H4 (cell line): ENCODE measurements at regions not wholly inside any gene's neighbourhood (a gene's known extent, or its start where the extent isn't known, plus 50 kb on each side); places are given as distances from the start of the nearest gene placed in this dataset.
"Not testable (repeated sequence)": the region's sequence is repeated elsewhere in the genome, so short reads cannot be mapped to it uniquely, and the experiment has no call there.

Source experiments
- DNase-seq: peaks from one replicate; pipeline ENCODE4 v3.0.0-alpha.2; 2015; ENCODE audit warnings: low spot score

- no peak for DNase-seq
Measured at GRCh38 chr1:221575605-221576004, 166.3 kb downstream of the DUSP10 start.

- peak; percentile 60 for DNase-seq
Measured at GRCh38 chr1:221576268-221576667, 165.6 kb downstream of the DUSP10 start.

- no peak for DNase-seq
Measured at GRCh38 chr1:221583465-221583864, 158.4 kb downstream of the DUSP10 start.

- not testable (repeated sequence) for DNase-seq
Measured at GRCh38 chr1:221587013-221587412, 154.9 kb downstream of the DUSP10 start.

GRCh38 chr1:221591250-221591649 is 150.6 kb downstream of the DUSP10 start:
- not testable (repeated sequence) for DNase-seq

- DNase-seq = no peak
Measured at GRCh38 chr1:221594576-221594975, 147.3 kb downstream of the DUSP10 start.

- no peak for DNase-seq
Measured at GRCh38 chr1:221598122-221598521, 143.8 kb downstream of the DUSP10 start.

GRCh38 chr1:221601166-221601565 is 140.7 kb downstream of the DUSP10 start:
- DNase-seq = no peak

- no peak for DNase-seq
Measured at GRCh38 chr1:221602830-221603229, 139.1 kb downstream of the DUSP10 start.

- DNase-seq = not testable (repeated sequence)
Measured at GRCh38 chr1:221604390-221604789, 137.5 kb downstream of the DUSP10 start.

- DNase-seq = no peak
Measured at GRCh38 chr1:221604948-221605347, 136.9 kb downstream of the DUSP10 start.

- no peak for DNase-seq
Measured at GRCh38 chr1:221605569-221605968, 136.3 kb downstream of the DUSP10 start.

GRCh38 chr1:221606256-221606655 is 135.6 kb downstream of the DUSP10 start:
- no peak for DNase-seq

GRCh38 chr1:221608835-221609320 is 133.0 kb downstream of the DUSP10 start:
- DNase-seq = no peak

GRCh38 chr1:221611656-221612046 is 130.2 kb downstream of the DUSP10 start:
- DNase-seq = no peak

GRCh38 chr1:221612047-221612777 is 129.7 kb downstream of the DUSP10 start:
- DNase-seq = peak; percentile 91

- DNase-seq = no peak
Measured at GRCh38 chr1:221620437-221621384, 121.2 kb downstream of the DUSP10 start.

- DNase-seq = no peak
Measured at GRCh38 chr1:221621683-221622082, 120.2 kb downstream of the DUSP10 start.

GRCh38 chr1:221622389-221622788 is 119.5 kb downstream of the DUSP10 start:
- no peak for DNase-seq

GRCh38 chr1:221625026-221625425 is 116.9 kb downstream of the DUSP10 start:
- DNase-seq = no peak

- DNase-seq = no peak
Measured at GRCh38 chr1:221626041-221626440, 115.8 kb downstream of the DUSP10 start.

GRCh38 chr1:221630236-221630635 is 111.7 kb downstream of the DUSP10 start:
- DNase-seq = no peak

GRCh38 chr1:221631556-221631955 is 110.3 kb downstream of the DUSP10 start:
- no peak for DNase-seq
